Tibial artery (tissue), 4 donors: ENCODE measurements at regions not wholly inside any gene's neighbourhood (a gene's known extent, or its start where the extent isn't known, plus 50 kb on each side); places are given as distances from the start of the nearest gene placed in this dataset.

Source experiments
- DNase-seq, 2 donors: peaks; one replicate each; pipeline ENCODE4 v3.0.0-alpha.2; 2019
- H3K27ac ChIP-seq, 2 donors: fragments of 200-600 bp; sonication (generic) in 1 of 2; 1 replicate in 1 of 2; 2 replicates in 1 of 2; pipeline ENCODE4 v1.5.1; 2018 to 2019; ENCODE audit warnings: mild to moderate bottlenecking in 1 of 2
- H3K27me3 ChIP-seq, 2 donors: fragments of 200-600 bp; sonication (generic) in 1 of 2; one replicate each; pipeline versions ENCODE4 v1.5.1 to v1.6.0; 2016 to 2019
- H3K36me3 ChIP-seq, 3 donors: fragments of 200-600 bp; sonication (generic) in 2 of 3; one replicate each; pipeline ENCODE4 v1.5.1; 2016 to 2019; ENCODE audit warnings: mild to moderate bottlenecking in 2 of 3
- H3K4me1 ChIP-seq, 4 donors: fragments of 200-600 bp; sonication (generic) in 2 of 4; 1 replicate in 3 of 4; 2 replicates in 1 of 4; pipeline ENCODE4 v1.5.1; 2016 to 2019
- H3K4me3 ChIP-seq, 2 donors: fragments of 200-600 bp; sonication (generic) in 1 of 2; 1 replicate in 1 of 2; 2 replicates in 1 of 2; pipeline ENCODE4 v1.5.1; 2018 to 2019; ENCODE audit warnings: mild to moderate bottlenecking in 2 of 2
- H3K9me3 ChIP-seq, 3 donors: fragments of 200-600 bp; sonication (generic) in 1 of 3; one replicate each; pipeline ENCODE4 v1.5.1; 2016 to 2019
- intact Hi-C: fragments of 100-400 bp; cut with DNase I; formaldehyde crosslinking; loops from one replicate; pipeline ENCODE4 v1.15.0; 2023; ENCODE audit warnings: low total_unique reads
- TF ChIP-seq, protein P1 (sequence below), 2 experiments: fragments of 200-600 bp in 1 of 2; fragments of 450-650 bp in 1 of 2; IDR thresholded peaks; one replicate each; pipeline ENCODE4 v1.5.1; 2017 to 2019; ENCODE audit warnings: antibody characterized with exemption in 2 of 2, mild to moderate bottlenecking in 1 of 2, moderate library complexity in 1 of 2

- Histone ChIP-seq H3K27me3 (peaks cover 0 to 2% of the 10 kb centered on the region in 2 donors), H3K9me3 (no peaks in the 10 kb centered on the region), H3K4me3 (no peak overlapping the region), H3K27ac (no peak overlapping the region), H3K4me1 (no peaks in the 10 kb centered on the region), H3K36me3 (no peaks in the 10 kb centered on the region)
- no peak for DNase-seq
- TF ChIP-seq, protein P1, sequence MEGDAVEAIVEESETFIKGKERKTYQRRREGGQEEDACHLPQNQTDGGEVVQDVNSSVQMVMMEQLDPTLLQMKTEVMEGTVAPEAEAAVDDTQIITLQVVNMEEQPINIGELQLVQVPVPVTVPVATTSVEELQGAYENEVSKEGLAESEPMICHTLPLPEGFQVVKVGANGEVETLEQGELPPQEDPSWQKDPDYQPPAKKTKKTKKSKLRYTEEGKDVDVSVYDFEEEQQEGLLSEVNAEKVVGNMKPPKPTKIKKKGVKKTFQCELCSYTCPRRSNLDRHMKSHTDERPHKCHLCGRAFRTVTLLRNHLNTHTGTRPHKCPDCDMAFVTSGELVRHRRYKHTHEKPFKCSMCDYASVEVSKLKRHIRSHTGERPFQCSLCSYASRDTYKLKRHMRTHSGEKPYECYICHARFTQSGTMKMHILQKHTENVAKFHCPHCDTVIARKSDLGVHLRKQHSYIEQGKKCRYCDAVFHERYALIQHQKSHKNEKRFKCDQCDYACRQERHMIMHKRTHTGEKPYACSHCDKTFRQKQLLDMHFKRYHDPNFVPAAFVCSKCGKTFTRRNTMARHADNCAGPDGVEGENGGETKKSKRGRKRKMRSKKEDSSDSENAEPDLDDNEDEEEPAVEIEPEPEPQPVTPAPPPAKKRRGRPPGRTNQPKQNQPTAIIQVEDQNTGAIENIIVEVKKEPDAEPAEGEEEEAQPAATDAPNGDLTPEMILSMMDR (IDR thresholded peaks at IDR 0.05) = no peak
- intact Hi-C loops = no loop called here
Measured at GRCh38 chr1:108027389-108027788, 62.4 kb upstream of the VAV3 start.

- no peak overlapping the region for H3K4me3 ChIP-seq
- no peak for DNase-seq
- no peaks in the 10 kb centered on the region for H3K27me3 ChIP-seq
- intact Hi-C loops = no loop called here
- H3K27ac ChIP-seq = no peak overlapping the region
- no peaks in the 10 kb centered on the region for H3K9me3 ChIP-seq
- H3K4me1 ChIP-seq = no peaks in the 10 kb centered on the region
- no peaks in the 10 kb centered on the region for H3K36me3 ChIP-seq
- TF ChIP-seq, protein P1 (IDR thresholded peaks at IDR 0.05) = no peak
Measured at GRCh38 chr1:108017698-108018097, 52.7 kb upstream of the VAV3 start.

- no peaks in the 10 kb centered on the region for H3K36me3 ChIP-seq
- no peak overlapping the region for H3K4me3 ChIP-seq
- no peak for DNase-seq
- TF ChIP-seq, protein P1 (IDR thresholded peaks at IDR 0.05) = no peak
- H3K27me3 ChIP-seq = no peaks in the 10 kb centered on the region
- H3K9me3 ChIP-seq = no peaks in the 10 kb centered on the region
- H3K4me1 ChIP-seq = no peaks in the 10 kb centered on the region
- intact Hi-C loops = no loop called here
- H3K27ac ChIP-seq = no peak overlapping the region
Measured at GRCh38 chr1:108016451-108016920, 51.5 kb upstream of the VAV3 start.
